Breast epithelium (tissue), 4 donors: ENCODE measurements at regions not wholly inside any gene's neighbourhood (a gene's known extent, or its start where the extent isn't known, plus 50 kb on each side); places are given as distances from the start of the nearest gene placed in this dataset.

Experiments
- DNase-seq, 2 donors: peaks; one replicate each; pipeline ENCODE4 v3.0.0-alpha.2; 2019; ENCODE audit warnings: low spot score in 2 of 2
- H3K27ac ChIP-seq, 2 donors: fragments of 200-600 bp; sonication (generic) in 1 of 2; one replicate each; pipeline ENCODE4 v1.5.1; 2016 to 2019; ENCODE audit warnings: mild to moderate bottlenecking in 1 of 2
- H3K27me3 ChIP-seq, 2 donors: fragments of 200-600 bp; sonication (generic) in 1 of 2; one replicate each; pipeline versions ENCODE4 v1.5.1 to v1.6.0; 2017 to 2019; ENCODE audit warnings: control low read depth in 1 of 2, mild to moderate bottlenecking in 1 of 2
- H3K36me3 ChIP-seq: fragments of 200-600 bp; one replicate; pipeline ENCODE4 v1.5.1; 2019
- H3K4me1 ChIP-seq, 2 donors: fragments of 200-600 bp; sonication (generic); one replicate each; pipeline ENCODE4 v1.5.1; 2016 to 2019; ENCODE audit warnings: control low read depth in 1 of 2
- H3K4me3 ChIP-seq, 3 donors: fragments of 200-600 bp; sonication (generic); 1 replicate in 2 of 3; 2 replicates in 1 of 3; pipeline ENCODE4 v1.5.1; 2016 to 2019; ENCODE audit warnings: mild to moderate bottlenecking in 3 of 3, moderate library complexity in 2 of 3
- H3K9me3 ChIP-seq, 2 donors: fragments of 200-600 bp; sonication (generic) in 1 of 2; one replicate each; pipeline ENCODE4 v1.5.1; 2016 to 2019; ENCODE audit warnings: control low read depth in 1 of 2
- POLR2A ChIP-seq: fragments of 450-650 bp; IDR thresholded peaks from one replicate; pipeline ENCODE4 v1.6.1; 2016; ENCODE audit warnings: antibody characterized with exemption, mild to moderate bottlenecking, moderate library complexity
- POLR2AphosphoS5 ChIP-seq, 3 donors: sonication (generic); formaldehyde crosslinking; IDR thresholded peaks; one replicate each; pipeline ENCODE4 v1.6.1; 2017; ENCODE audit warnings: antibody characterized with exemption in 3 of 3
- intact Hi-C: fragments of 100-400 bp; cut with DNase I; formaldehyde crosslinking; loops from one replicate; pipeline ENCODE4 v1.15.1; 2023; ENCODE audit warnings: low total_unique reads
- TF ChIP-seq, protein P1 (sequence below), 3 donors: fragments of 450-650 bp; IDR thresholded peaks; one replicate each; pipeline ENCODE4 v1.5.1; 2016 to 2017; ENCODE audit warnings: antibody characterized with exemption in 3 of 3, mild to moderate bottlenecking in 3 of 3, moderate library complexity in 3 of 3

DNA sequence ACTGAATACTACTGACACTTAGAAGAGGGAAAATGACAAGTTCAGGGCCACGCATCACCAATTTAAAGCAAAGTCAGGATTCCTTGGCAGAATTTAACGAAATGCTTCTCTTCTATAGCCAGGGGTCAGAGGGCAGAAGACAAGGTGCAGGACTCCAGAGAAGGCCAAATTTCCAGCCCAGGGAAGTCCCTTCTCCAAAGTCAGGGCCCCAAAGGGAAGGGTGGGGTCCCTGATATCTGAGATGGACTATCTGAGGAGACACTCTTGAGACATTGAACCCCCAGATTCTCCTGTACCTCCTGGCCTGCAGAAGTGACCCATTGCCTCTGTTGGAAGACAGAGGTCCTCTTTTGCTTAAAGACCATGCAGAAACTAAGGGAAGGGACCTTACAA, 91.2 kb downstream of the RPS6KA4 start:
- DNase-seq, result no peak
- Histone ChIP-seq H3K36me3 (no peaks in the 10 kb centered on the region), H3K27ac (no peak overlapping the region), H3K27me3 (no peaks in the 10 kb centered on the region), H3K4me3 (no peak overlapping the region), H3K4me1 (peaks cover 0 to 14% of the 10 kb centered on the region in 2 donors), H3K9me3 (peaks cover 0 to 5% of the 10 kb centered on the region in 2 donors)
- intact Hi-C loops, result no loop called here
- TF ChIP-seq POLR2A (no peak), POLR2AphosphoS5 (IDR thresholded peaks at IDR 0.05) (no peak)
- TF ChIP-seq, protein P1, sequence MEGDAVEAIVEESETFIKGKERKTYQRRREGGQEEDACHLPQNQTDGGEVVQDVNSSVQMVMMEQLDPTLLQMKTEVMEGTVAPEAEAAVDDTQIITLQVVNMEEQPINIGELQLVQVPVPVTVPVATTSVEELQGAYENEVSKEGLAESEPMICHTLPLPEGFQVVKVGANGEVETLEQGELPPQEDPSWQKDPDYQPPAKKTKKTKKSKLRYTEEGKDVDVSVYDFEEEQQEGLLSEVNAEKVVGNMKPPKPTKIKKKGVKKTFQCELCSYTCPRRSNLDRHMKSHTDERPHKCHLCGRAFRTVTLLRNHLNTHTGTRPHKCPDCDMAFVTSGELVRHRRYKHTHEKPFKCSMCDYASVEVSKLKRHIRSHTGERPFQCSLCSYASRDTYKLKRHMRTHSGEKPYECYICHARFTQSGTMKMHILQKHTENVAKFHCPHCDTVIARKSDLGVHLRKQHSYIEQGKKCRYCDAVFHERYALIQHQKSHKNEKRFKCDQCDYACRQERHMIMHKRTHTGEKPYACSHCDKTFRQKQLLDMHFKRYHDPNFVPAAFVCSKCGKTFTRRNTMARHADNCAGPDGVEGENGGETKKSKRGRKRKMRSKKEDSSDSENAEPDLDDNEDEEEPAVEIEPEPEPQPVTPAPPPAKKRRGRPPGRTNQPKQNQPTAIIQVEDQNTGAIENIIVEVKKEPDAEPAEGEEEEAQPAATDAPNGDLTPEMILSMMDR (IDR thresholded peaks at IDR 0.05), result no peak

GRCh38 chr11:64451856-64452255, 92.9 kb downstream of the RPS6KA4 start:
- Histone ChIP-seq H3K27me3 (no peaks in the 10 kb centered on the region), H3K36me3 (no peaks in the 10 kb centered on the region), H3K4me1 (peaks cover 0 to 14% of the 10 kb centered on the region in 2 donors), H3K9me3 (peaks cover 0 to 5% of the 10 kb centered on the region in 2 donors), H3K27ac (no peak overlapping the region), H3K4me3 (no peak overlapping the region)
- TF ChIP-seq, protein P1 (IDR thresholded peaks at IDR 0.05), result no peak
- TF ChIP-seq POLR2AphosphoS5 (IDR thresholded peaks at IDR 0.05) (no peak), POLR2A (no peak)
- DNase-seq, result no peak
- intact Hi-C loops, result no loop called here

- no peaks in the 10 kb centered on the region for H3K27me3 ChIP-seq
- intact Hi-C loops, result no loop called here
- H3K9me3 ChIP-seq, result peaks cover 0 to 5% of the 10 kb centered on the region in 2 donors
- TF ChIP-seq POLR2A, result no peak
- no peak for TF ChIP-seq POLR2AphosphoS5 (IDR thresholded peaks at IDR 0.05)
- TF ChIP-seq, protein P1 (IDR thresholded peaks at IDR 0.05), result no peak
- H3K4me3 ChIP-seq, result no peak overlapping the region
- H3K36me3 ChIP-seq, result no peaks in the 10 kb centered on the region
- no peak for DNase-seq
- peaks cover 0 to 12% of the 10 kb centered on the region in 2 donors for H3K4me1 ChIP-seq
- H3K27ac ChIP-seq, result no peak overlapping the region
Observed at GRCh38 chr11:64453466-64453865, 94.5 kb downstream of the RPS6KA4 start.

DNA sequence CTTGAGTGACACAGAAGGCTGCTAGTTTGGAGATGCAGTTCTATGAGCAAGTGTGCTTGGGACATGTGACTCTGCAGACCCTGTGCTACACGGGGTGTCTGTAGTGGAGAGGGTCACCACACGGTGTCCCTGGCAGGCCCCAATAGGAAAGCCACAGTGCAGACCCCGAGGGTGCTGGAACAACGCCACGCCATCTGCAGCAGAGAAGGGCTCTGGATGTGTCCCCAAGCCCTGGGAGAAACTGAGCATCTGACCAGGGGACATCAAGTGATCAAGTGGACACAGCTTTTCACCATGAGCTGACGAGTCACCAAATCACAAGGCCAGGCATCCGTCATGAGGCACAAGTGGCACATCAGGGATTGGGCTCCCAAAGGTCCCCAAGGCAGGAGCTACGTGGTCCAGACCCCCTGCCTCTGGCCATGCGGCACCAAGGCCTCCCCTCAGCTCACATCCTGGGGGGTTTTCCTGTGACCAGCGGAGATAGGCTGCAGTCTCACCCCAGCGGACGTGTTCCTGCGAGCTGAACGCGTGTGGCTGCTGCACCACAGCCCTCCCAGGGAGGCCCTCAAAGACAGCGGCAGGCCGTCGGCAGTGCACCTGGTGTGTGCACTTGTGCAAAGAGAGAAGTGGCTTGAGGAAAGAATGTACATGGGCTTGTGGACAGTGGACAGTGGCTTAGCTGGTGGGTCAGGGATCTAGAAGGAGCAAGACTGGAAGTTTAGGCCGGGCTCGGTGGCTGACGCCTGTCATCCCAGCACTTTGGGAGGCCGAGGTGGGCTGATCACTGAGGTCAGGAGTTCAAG, 96.7 kb downstream of the RPS6KA4 start:
- Histone ChIP-seq H3K4me1 (no peaks in the 10 kb centered on the region), H3K4me3 (no peak overlapping the region), H3K36me3 (no peaks in the 10 kb centered on the region), H3K27ac (no peak overlapping the region), H3K27me3 (no peaks in the 10 kb centered on the region), H3K9me3 (peaks cover 0 to 5% of the 10 kb centered on the region in 2 donors)
- intact Hi-C loops, result no loop called here
- TF ChIP-seq, protein P1 (IDR thresholded peaks at IDR 0.05), result no peak
- no peak for TF ChIP-seq POLR2A
- DNase-seq, result no peak

- H3K27me3 ChIP-seq, result no peaks in the 10 kb centered on the region
- no peak overlapping the region for H3K27ac ChIP-seq
- intact Hi-C loops, result no loop called here
- no peak for DNase-seq
- no peaks in the 10 kb centered on the region for H3K36me3 ChIP-seq
- peaks cover 0 to 5% of the 10 kb centered on the region in 2 donors for H3K9me3 ChIP-seq
- no peak for TF ChIP-seq POLR2A
- TF ChIP-seq, protein P1 (IDR thresholded peaks at IDR 0.05), result no peak
- TF ChIP-seq POLR2AphosphoS5 (IDR thresholded peaks at IDR 0.05), result no peak
- no peaks in the 10 kb centered on the region for H3K4me1 ChIP-seq
- H3K4me3 ChIP-seq, result no peak overlapping the region
Observed at GRCh38 chr11:64456509-64457320, 97.8 kb downstream of the RPS6KA4 start.
